Mucosa of stomach (tissue), 1 donor: ENCODE measurements at regions not wholly inside any gene's neighbourhood (a gene's known extent, or its start where the extent isn't known, plus 50 kb on each side); places are given as distances from the start of the nearest gene placed in this dataset.

Experiments
- H3K27me3 ChIP-seq: one replicate; pipeline ENCODE4 v1.7.0; 2013; ENCODE audit warnings: mild to moderate bottlenecking, low read length; ENCODE audit not compliant: control insufficient read depth, insufficient read depth
- H3K36me3 ChIP-seq: one replicate; pipeline ENCODE4 v1.7.0; 2013; ENCODE audit warnings: low read length; ENCODE audit not compliant: control insufficient read depth, insufficient read depth
- H3K4me1 ChIP-seq: one replicate; pipeline ENCODE4 v1.7.0; 2013; ENCODE audit warnings: mild to moderate bottlenecking, low read length; ENCODE audit not compliant: control insufficient read depth, insufficient read depth
- H3K4me3 ChIP-seq: one replicate; pipeline ENCODE4 v1.7.0; 2013; ENCODE audit warnings: low read length
- H3K9ac ChIP-seq: one replicate; pipeline ENCODE4 v1.7.0; 2013; ENCODE audit warnings: mild to moderate bottlenecking, low read length, moderate library complexity
- H3K9me3 ChIP-seq: one replicate; pipeline ENCODE4 v1.7.0; 2013; ENCODE audit warnings: mild to moderate bottlenecking, low read length, moderate library complexity; ENCODE audit not compliant: control insufficient read depth
- donor health status: Pancreatic carcinoma.

GRCh38 chrX:111005166-111005565, 90.8 kb upstream of the PAK3 start:
- Histone ChIP-seq H3K9me3 (no peaks in the 10 kb centered on the region), H3K4me3 (no peak overlapping the region), H3K4me1 (no peaks in the 10 kb centered on the region), H3K9ac (no peak overlapping the region), H3K36me3 (no peaks in the 10 kb centered on the region), H3K27me3 (no peaks in the 10 kb centered on the region)

- no peaks in the 10 kb centered on the region for H3K36me3 ChIP-seq
- H3K4me3 ChIP-seq: no peak overlapping the region
- no peaks in the 10 kb centered on the region for H3K27me3 ChIP-seq
- no peak overlapping the region for H3K9ac ChIP-seq
- H3K4me1 ChIP-seq: no peaks in the 10 kb centered on the region
- H3K9me3 ChIP-seq: no peaks in the 10 kb centered on the region
These were observed 92.9 kb upstream of the PAK3 start for GRCh38 chrX:111003118-111003517.

GRCh38 chrX:110992611-110993010, 103.4 kb upstream of the PAK3 start:
- H3K9me3 ChIP-seq: no peaks in the 10 kb centered on the region
- H3K36me3 ChIP-seq: no peaks in the 10 kb centered on the region
- H3K4me1 ChIP-seq: no peaks in the 10 kb centered on the region
- H3K4me3 ChIP-seq: no peak overlapping the region
- no peaks in the 10 kb centered on the region for H3K27me3 ChIP-seq
- no peak overlapping the region for H3K9ac ChIP-seq

DNA sequence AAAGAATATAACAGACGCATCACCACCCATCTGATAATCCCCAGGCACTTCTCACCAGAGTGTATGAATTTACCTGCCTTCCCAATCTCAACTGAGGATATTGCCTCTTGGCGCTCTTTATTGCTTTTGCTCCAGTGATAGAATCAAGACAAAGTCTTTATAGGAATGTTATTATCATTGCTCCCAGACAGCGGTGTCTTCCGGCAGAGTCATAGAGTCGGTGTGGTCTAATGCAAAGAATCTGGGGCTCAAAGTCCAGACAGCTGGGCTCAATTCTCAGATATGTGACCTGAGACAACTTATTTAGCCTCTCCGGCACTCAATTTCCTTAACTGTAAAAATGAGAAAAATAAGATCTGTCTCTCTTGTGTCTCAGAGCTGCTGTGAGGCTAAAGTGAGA, 106.1 kb upstream of the PAK3 start:
- no peaks in the 10 kb centered on the region for H3K27me3 ChIP-seq
- no peaks in the 10 kb centered on the region for H3K36me3 ChIP-seq
- H3K9ac ChIP-seq: no peak overlapping the region
- H3K4me3 ChIP-seq: no peak overlapping the region
- no peaks in the 10 kb centered on the region for H3K9me3 ChIP-seq
- peaks cover 3% of the 10 kb centered on the region for H3K4me1 ChIP-seq

- Histone ChIP-seq H3K36me3 (no peaks in the 10 kb centered on the region), H3K27me3 (no peaks in the 10 kb centered on the region), H3K9ac (no peak overlapping the region), H3K4me1 (peaks cover 3% of the 10 kb centered on the region), H3K4me3 (no peak overlapping the region), H3K9me3 (no peaks in the 10 kb centered on the region)
These were observed 106.5 kb upstream of the PAK3 start for GRCh38 chrX:110989447-110989846.

DNA sequence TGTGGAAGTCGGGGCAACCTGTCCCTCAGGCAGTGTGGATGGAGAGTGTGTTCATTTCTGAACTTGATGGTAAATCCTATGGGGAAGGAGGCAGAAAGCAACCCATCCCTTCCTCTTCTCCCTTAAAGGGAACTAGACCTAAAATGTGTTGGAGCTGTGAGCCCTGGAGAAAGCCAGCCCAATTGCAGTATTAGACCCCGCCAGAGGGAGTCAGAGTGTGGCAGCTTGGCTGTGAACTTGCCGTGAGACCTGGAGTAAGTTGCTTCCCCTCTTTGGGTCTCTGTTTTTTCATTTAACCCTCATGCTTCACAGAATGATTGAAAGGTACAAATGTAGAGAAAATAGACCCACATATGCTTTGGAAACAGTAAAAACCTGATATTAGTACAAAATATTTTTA, 108.7 kb upstream of the PAK3 start:
- Histone ChIP-seq H3K4me3 (no peak overlapping the region), H3K4me1 (peaks cover 3% of the 10 kb centered on the region), H3K9ac (no peak overlapping the region), H3K27me3 (no peaks in the 10 kb centered on the region), H3K36me3 (no peaks in the 10 kb centered on the region), H3K9me3 (no peaks in the 10 kb centered on the region)

DNA sequence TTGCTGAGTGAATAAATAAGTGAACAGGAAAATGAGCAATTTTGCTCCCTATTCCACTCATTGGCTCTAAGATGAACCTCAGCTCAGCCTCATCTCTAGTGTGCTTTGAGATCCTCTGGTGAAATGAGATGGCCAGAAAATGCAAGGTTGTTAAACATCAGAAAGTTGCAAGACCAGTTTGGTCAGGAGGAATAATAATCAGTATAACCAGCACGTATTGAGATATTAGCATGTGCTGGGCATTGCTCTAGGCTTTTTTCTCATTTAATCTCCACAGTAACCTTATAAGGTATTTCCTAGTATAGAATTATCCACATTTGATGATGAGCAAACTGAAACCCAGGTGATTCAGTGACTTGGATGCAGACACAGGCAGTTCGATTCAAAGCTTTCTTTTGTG, 110.5 kb upstream of the PAK3 start:
- Histone ChIP-seq H3K9ac (no peak overlapping the region), H3K27me3 (no peaks in the 10 kb centered on the region), H3K9me3 (no peaks in the 10 kb centered on the region), H3K4me3 (no peak overlapping the region), H3K36me3 (no peaks in the 10 kb centered on the region), H3K4me1 (peaks cover 3% of the 10 kb centered on the region)

- Histone ChIP-seq H3K9ac (no peak overlapping the region), H3K36me3 (no peaks in the 10 kb centered on the region), H3K4me1 (peaks cover 3% of the 10 kb centered on the region), H3K27me3 (no peaks in the 10 kb centered on the region), H3K9me3 (no peaks in the 10 kb centered on the region), H3K4me3 (no peak overlapping the region)
These were observed 113.0 kb upstream of the PAK3 start for GRCh38 chrX:110983024-110983423.

GRCh38 chrX:110966839-110967238, 129.2 kb upstream of the PAK3 start:
- H3K4me3 ChIP-seq: no peak overlapping the region
- no peaks in the 10 kb centered on the region for H3K4me1 ChIP-seq

GRCh38 chrX:110966091-110966454, 129.9 kb upstream of the PAK3 start:
- no peaks in the 10 kb centered on the region for H3K27me3 ChIP-seq

More at GRCh38 chrX:110966839-110967238, 129.2 kb upstream of the PAK3 start:
- Histone ChIP-seq H3K27me3 (no peaks in the 10 kb centered on the region), H3K36me3 (no peaks in the 10 kb centered on the region), H3K9ac (no peak overlapping the region), H3K9me3 (no peaks in the 10 kb centered on the region)

DNA sequence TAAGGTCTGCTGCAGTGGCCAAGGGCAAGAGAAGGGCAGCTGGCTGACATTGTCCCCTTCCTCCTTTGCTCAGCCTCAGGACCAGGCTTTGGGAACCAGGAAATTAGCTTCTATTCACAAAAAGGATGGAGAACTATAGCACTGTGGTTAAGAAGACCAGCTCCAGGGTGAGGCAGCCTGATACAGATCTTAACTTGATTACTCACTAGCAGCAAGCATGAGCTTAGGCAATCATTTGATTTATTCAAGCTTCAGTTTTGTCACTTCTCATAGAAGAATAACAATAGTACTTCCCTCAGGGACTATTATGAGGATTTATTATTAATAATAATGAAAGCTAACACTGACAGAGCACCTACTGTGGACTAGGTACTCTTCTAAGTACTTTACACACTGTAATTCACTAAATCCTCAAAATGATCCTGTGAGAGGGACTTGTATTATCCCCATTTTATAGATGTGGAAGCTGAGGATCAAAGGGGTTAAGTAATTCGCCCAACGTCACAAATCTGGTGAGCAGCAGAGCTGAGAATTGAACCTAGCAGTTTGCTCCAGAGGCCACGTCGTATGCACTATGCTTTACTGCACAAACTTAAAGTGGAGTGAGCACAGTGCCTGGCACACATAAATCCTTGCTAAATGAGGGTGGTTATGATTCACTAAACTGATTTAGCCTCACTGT, 130.4 kb upstream of the PAK3 start:
- H3K4me1 ChIP-seq: no peaks in the 10 kb centered on the region
- no peaks in the 10 kb centered on the region for H3K36me3 ChIP-seq
- H3K4me3 ChIP-seq: no peak overlapping the region
- H3K27me3 ChIP-seq: no peaks in the 10 kb centered on the region
- H3K9me3 ChIP-seq: no peaks in the 10 kb centered on the region
- no peak overlapping the region for H3K9ac ChIP-seq

More at GRCh38 chrX:110966091-110966454, 129.9 kb upstream of the PAK3 start:
- Histone ChIP-seq H3K4me1 (no peaks in the 10 kb centered on the region), H3K9me3 (no peaks in the 10 kb centered on the region), H3K9ac (no peak overlapping the region), H3K4me3 (no peak overlapping the region), H3K36me3 (no peaks in the 10 kb centered on the region)

DNA sequence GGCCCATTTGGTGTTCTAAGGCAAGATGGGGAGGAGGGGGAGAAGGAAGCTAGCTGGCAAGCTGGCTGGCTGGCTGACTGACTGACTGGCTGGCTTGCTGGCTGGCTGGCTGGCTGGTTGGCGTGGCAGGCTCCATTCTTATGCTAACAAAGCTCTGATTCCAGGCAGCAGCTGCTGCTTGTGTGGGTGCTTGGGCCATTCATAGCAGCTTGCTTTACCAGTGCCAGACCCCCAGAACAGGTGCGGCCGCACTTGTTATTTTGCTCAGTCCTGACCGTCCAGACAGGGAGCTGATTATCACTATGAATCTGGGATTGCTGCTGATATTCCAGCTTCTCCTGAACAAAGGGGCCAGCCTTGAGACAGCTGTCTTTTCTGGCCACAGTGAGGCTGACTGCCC, 131.2 kb upstream of the PAK3 start:
- Histone ChIP-seq H3K4me3 (no peak overlapping the region), H3K36me3 (no peaks in the 10 kb centered on the region), H3K9me3 (no peaks in the 10 kb centered on the region), H3K9ac (no peak overlapping the region), H3K4me1 (no peaks in the 10 kb centered on the region), H3K27me3 (no peaks in the 10 kb centered on the region)

DNA sequence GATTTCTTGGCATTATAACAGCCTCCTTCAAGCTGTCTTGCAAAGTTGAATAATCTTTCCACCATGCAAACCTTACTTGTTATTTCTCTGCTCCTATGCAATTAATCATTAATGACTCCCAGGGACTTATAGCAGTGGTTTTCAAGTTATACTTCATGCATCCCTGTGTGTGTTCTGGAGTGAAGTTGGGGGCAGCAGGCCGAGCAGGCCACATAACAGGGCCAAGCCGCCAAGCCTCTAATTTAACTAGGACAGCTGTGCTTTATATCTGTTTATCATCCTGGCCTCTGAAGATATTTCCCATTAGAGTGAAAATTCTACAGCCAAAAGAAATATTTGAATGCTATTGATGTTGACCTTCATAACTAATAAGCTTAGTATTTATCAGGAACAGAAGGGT, 133.5 kb upstream of the PAK3 start:
- no peaks in the 10 kb centered on the region for H3K4me1 ChIP-seq
- H3K27me3 ChIP-seq: no peaks in the 10 kb centered on the region
- H3K4me3 ChIP-seq: no peak overlapping the region
- H3K36me3 ChIP-seq: no peaks in the 10 kb centered on the region
- H3K9ac ChIP-seq: no peak overlapping the region
- no peaks in the 10 kb centered on the region for H3K9me3 ChIP-seq
